ENCODE measurements at regions not wholly inside any gene's neighbourhood (a gene's known extent, or its start where the extent isn't known, plus 50 kb on each side); places are given as distances from the start of the nearest gene placed in this dataset.

- DNase-seq (ENCODE audit: low spot score in 2 of 2, unreplicated experiment in 2 of 2): no peak
- H3K4me1 Mint-ChIP-seq: peaks cover 4% of the 10 kb centered on the region
- H3K4me3 Mint-ChIP-seq: no peak overlapping the region
- no peak for TF ChIP-seq CTCF (IDR thresholded peaks at IDR 0.05; ENCODE audit: unreplicated experiment)
- no peaks in the 10 kb centered on the region for H3K36me3 Mint-ChIP-seq
- H3K27ac Mint-ChIP-seq: no peak overlapping the region
- H3K9me3 Mint-ChIP-seq: no peaks in the 10 kb centered on the region
- H3K27me3 Mint-ChIP-seq (ENCODE audit: low read depth): no peaks in the 10 kb centered on the region
These were observed 293.0 kb downstream of the SEC61B start for GRCh38 chr9:99515093-99515492.

- no peaks in the 10 kb centered on the region for H3K4me1 Mint-ChIP-seq
- no peak overlapping the region for H3K27ac Mint-ChIP-seq
- no peak for TF ChIP-seq CTCF (IDR thresholded peaks at IDR 0.05; ENCODE audit: unreplicated experiment)
- no peaks in the 10 kb centered on the region for H3K27me3 Mint-ChIP-seq (ENCODE audit: low read depth)
- no peak overlapping the region for H3K4me3 Mint-ChIP-seq
- H3K36me3 Mint-ChIP-seq: no peaks in the 10 kb centered on the region
- DNase-seq (ENCODE audit: low spot score in 2 of 2, unreplicated experiment in 2 of 2): no peak
- H3K9me3 Mint-ChIP-seq: no peaks in the 10 kb centered on the region
These were observed 294.0 kb downstream of the SEC61B start for GRCh38 chr9:99515895-99516656.

- DNase-seq (ENCODE audit: low spot score in 2 of 2, unreplicated experiment in 2 of 2): no peak
- H3K27me3 Mint-ChIP-seq (ENCODE audit: low read depth): no peaks in the 10 kb centered on the region
- no peak for TF ChIP-seq CTCF (IDR thresholded peaks at IDR 0.05; ENCODE audit: unreplicated experiment)
- no peak overlapping the region for H3K4me3 Mint-ChIP-seq
- no peaks in the 10 kb centered on the region for H3K9me3 Mint-ChIP-seq
- H3K27ac Mint-ChIP-seq: no peak overlapping the region
- no peaks in the 10 kb centered on the region for H3K36me3 Mint-ChIP-seq
- no peaks in the 10 kb centered on the region for H3K4me1 Mint-ChIP-seq
These were observed 294.6 kb downstream of the SEC61B start for GRCh38 chr9:99516657-99517049.

GRCh38 chr9:99523838-99524237 lies 297.8 kb upstream of the NR4A3 start:
- no peak for TF ChIP-seq CTCF (IDR thresholded peaks at IDR 0.05; ENCODE audit: unreplicated experiment)
- DNase-seq (ENCODE audit: low spot score in 2 of 2, unreplicated experiment in 2 of 2): no peak
- Mint-ChIP-seq H3K36me3 (peaks cover 1% of the 10 kb centered on the region), H3K27me3 (ENCODE audit: low read depth) (no peaks in the 10 kb centered on the region), H3K9me3 (peaks cover 10% of the 10 kb centered on the region), H3K4me3 (no peak overlapping the region), H3K27ac (no peak overlapping the region), H3K4me1 (no peaks in the 10 kb centered on the region)

GRCh38 chr9:99531313-99531712 lies 290.4 kb upstream of the NR4A3 start:
- H3K4me3 Mint-ChIP-seq: no peak overlapping the region
- no peaks in the 10 kb centered on the region for H3K4me1 Mint-ChIP-seq
- DNase-seq (ENCODE audit: low spot score in 2 of 2, unreplicated experiment in 2 of 2): no peak
- H3K27me3 Mint-ChIP-seq (ENCODE audit: low read depth): no peaks in the 10 kb centered on the region
- H3K36me3 Mint-ChIP-seq: peaks cover 3% of the 10 kb centered on the region
- no peak for TF ChIP-seq CTCF (IDR thresholded peaks at IDR 0.05; ENCODE audit: unreplicated experiment)
- no peak overlapping the region for H3K27ac Mint-ChIP-seq
- H3K9me3 Mint-ChIP-seq: peaks cover 21% of the 10 kb centered on the region
